ENCODE measurements at regions not wholly inside any gene's neighbourhood (a gene's known extent, or its start where the extent isn't known, plus 50 kb on each side); places are given as distances from the start of the nearest gene placed in this dataset.

- TF ChIP-seq CTCF (IDR thresholded peaks at IDR 0.05): no peak
- TF ChIP-seq POLR2AphosphoS5 (IDR thresholded peaks at IDR 0.05; ENCODE audit: low read depth, low read length): no peak
- TF ChIP-seq REST (IDR thresholded peaks at IDR 0.05; ENCODE audit: insufficient read depth in 1 of 2, low read depth in 2 of 2, low read length in 1 of 2): no peak
- TF ChIP-seq TCF7L2 (IDR thresholded peaks at IDR 0.05; ENCODE audit: low read depth, low read length): no peak
- TF ChIP-seq SIN3A (IDR thresholded peaks at IDR 0.05; ENCODE audit: borderline replicate concordance, insufficient read depth, low read depth, low read length): no peak
- H3K4me1 ChIP-seq (ENCODE audit: control insufficient read depth, insufficient read depth, low read length): no peaks in the 10 kb centered on the region
- no peak overlapping the region for H3K27ac ChIP-seq (ENCODE audit: low read length)
- no peaks in the 10 kb centered on the region for H3K9me3 ChIP-seq (ENCODE audit: control insufficient read depth, insufficient read depth, low read depth, low read length)
- ATAC-seq: no peak
- intact Hi-C loops (cut with micrococcal nuclease; ENCODE audit: unreplicated experiment) (no loop called here), in situ Hi-C loops (cut with HindIII; ENCODE audit: low pct_unique_long_range_greater_than_20kb, low sequenced_read_pairs) (no loop called here)
- ChIA-PET POLR2A (no interaction called here), CTCF (no interaction called here)
- DNase-seq (ENCODE audit: low read depth, low spot score): no peak
- H3K4me3 ChIP-seq (ENCODE audit: low read depth in 2 of 2, low read length in 2 of 2): no peak overlapping the region
- H3K27me3 ChIP-seq (ENCODE audit: control insufficient read depth, insufficient read depth, low read length): peaks cover 41% of the 10 kb centered on the region
- H3K36me3 ChIP-seq (ENCODE audit: control insufficient read depth, insufficient read depth, low read length): no peaks in the 10 kb centered on the region
- no TSS peak for BruUV-seq (replicated peaks)
Observed at GRCh38 chr11:116582571-116582970, 190.2 kb downstream of the BUD13 start.

GRCh38 chr11:116581349-116581748, 191.4 kb downstream of the BUD13 start:
- POLR2A ChIA-PET: no interaction called here
- no peak for DNase-seq (ENCODE audit: low read depth, low spot score)
- Histone ChIP-seq H3K4me3 (ENCODE audit: low read depth in 2 of 2, low read length in 2 of 2) (no peak overlapping the region), H3K36me3 (ENCODE audit: control insufficient read depth, insufficient read depth, low read length) (no peaks in the 10 kb centered on the region), H3K9me3 (ENCODE audit: control insufficient read depth, insufficient read depth, low read depth, low read length) (no peaks in the 10 kb centered on the region), H3K27me3 (ENCODE audit: control insufficient read depth, insufficient read depth, low read length) (peaks cover 41% of the 10 kb centered on the region), H3K4me1 (ENCODE audit: control insufficient read depth, insufficient read depth, low read length) (no peaks in the 10 kb centered on the region), H3K27ac (ENCODE audit: low read length) (no peak overlapping the region)
- BruUV-seq (replicated peaks): no TSS peak
- no peak for TF ChIP-seq TCF7L2 (IDR thresholded peaks at IDR 0.05; ENCODE audit: low read depth, low read length)
- TF ChIP-seq POLR2AphosphoS5 (IDR thresholded peaks at IDR 0.05; ENCODE audit: low read depth, low read length): no peak
- no peak for TF ChIP-seq CTCF (IDR thresholded peaks at IDR 0.05)
- TF ChIP-seq SIN3A (IDR thresholded peaks at IDR 0.05; ENCODE audit: borderline replicate concordance, insufficient read depth, low read depth, low read length): no peak
- TF ChIP-seq REST (IDR thresholded peaks at IDR 0.05; ENCODE audit: insufficient read depth in 1 of 2, low read depth in 2 of 2, low read length in 1 of 2): no peak
- ATAC-seq: no peak
- intact Hi-C loops (cut with micrococcal nuclease; ENCODE audit: unreplicated experiment): no loop called here
- CTCF ChIA-PET: no interaction called here
- in situ Hi-C loops (cut with HindIII; ENCODE audit: low pct_unique_long_range_greater_than_20kb, low sequenced_read_pairs): no loop called here
